Inflammatory macrophage treated with lipopolysaccharide for 1 hour (primary cell): ENCODE measurements at regions not wholly inside any gene's neighbourhood (a gene's known extent, or its start where the extent isn't known, plus 50 kb on each side); places are given as distances from the start of the nearest gene placed in this dataset.

ENCODE experiments used
- DNase-seq, 2 donors: peaks; one replicate each; pipeline ENCODE4 v3.0.0-alpha.2; 2020 to 2022

DNA sequence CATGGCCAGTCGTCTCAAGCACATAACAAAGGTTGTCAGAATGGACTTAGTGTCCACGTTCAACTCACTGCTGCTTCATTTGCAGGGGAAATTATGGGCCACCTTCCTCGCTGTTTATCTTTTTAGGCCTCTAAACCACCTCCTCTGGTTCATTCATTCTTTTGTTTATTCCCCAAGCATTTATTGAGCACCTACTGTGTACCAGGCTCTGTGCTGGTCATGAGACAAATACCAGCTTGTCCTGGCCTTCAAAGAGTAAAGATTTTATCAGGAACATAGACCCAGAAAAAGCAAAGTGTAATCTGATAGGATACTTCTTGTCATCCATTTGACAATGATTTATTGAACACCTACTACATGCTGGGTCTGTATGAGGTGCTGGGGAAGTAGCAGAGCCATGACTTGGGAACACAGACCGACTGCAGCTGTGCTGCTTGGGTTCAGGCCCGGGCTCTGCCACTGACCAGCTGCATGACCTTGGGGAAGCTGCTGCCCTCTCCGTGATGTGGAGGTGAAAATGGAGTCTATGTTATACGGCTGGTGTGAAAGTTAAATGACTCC is 63.4 kb upstream of the SLC6A6 start:
- DNase-seq = no peak

DNA sequence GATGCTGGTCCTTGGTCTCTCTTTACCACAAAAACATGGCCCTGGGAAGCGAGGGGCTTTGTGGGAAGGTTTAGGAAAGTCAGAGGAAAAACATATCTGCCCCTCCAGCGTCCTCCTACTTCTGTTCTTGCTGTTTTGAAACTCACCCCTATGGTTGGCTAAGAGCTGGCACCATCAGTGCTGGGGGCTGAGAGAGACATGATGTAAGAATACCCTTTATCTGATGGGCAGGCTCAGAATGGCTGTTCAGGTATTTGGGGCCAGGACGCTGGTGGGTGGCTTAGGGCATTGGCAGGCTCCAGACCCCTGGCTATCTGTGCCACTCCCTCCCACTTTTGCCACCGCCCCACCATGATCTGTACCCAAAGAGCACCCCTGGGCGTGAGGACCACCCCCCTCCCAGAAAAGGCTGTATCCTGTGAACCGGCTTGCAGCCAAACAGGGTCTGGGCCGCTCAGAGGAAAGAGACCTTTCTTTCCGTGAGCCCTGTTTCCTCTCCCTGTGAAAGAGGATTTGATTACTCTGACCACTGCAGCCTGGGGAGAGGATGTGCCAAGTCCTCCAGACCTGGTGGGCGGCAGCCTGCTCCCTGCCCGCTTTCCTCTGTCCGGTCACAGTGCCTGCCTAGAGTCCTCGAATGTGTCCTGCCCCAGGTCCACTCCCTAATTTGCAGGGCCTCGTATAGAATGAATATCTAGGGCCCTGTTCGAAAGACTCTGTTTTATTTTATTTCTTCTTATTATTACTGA is 61.3 kb upstream of the SLC6A6 start:
- peak in 1 of 2 donors; percentile 28 for DNase-seq

DNA sequence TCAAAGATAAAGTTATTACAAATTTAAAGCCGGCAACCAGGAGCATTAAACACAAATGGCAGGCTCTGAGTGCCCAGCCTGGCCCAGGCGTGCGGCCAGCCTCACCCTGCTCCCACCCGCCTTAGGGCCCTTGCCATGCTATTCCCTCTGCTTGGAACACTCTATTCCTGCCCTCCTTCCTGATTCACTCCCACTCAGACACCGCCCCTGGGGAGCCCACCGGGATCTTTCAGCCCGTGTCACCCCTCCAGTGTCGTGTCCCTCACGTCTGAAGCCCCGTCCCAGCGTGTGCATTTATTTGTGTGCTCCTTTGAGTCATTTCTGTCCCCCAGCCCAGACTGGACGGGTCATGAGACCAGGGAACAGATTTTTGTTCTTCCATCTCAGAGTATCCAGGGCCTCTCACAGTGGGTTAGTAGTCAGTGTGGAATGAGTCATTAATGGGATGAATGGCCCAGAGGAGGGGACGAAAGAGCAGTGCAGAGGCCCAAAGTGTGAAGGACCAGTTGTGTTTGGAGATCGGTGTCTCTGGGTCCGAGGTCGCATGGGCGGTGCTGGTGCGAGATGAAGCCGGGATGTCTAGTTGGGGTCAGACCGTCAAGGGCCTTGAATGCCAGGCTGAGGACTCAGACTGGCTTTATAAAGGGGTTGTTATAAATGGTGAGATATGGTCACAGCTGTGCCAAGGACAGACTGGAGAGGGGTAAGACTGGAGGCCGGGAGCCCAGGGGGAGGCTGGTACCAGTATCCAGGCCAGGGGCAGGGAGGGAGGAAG is 58.9 kb upstream of the SLC6A6 start:
- no peak for DNase-seq

DNA sequence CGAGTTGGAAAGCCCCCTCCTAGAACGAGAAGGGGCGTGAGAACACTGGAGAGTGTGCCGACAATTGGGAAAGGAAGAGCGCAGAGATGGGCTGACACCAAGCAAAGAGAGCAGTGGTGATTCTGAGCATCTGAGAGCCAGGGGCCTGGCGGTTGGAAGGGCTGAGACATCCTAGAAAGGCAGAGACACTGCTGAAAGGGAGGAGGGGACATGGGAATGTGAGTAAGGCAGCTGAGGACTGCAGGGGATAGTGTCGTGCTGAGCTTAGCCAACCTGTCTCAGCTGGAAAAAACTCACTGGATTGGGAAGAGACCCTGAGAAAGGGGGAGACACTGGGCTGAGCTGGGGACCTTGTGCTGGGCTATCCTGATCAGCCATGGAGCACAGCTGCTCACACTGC is 58.1 kb upstream of the SLC6A6 start:
- DNase-seq = no peak

DNA sequence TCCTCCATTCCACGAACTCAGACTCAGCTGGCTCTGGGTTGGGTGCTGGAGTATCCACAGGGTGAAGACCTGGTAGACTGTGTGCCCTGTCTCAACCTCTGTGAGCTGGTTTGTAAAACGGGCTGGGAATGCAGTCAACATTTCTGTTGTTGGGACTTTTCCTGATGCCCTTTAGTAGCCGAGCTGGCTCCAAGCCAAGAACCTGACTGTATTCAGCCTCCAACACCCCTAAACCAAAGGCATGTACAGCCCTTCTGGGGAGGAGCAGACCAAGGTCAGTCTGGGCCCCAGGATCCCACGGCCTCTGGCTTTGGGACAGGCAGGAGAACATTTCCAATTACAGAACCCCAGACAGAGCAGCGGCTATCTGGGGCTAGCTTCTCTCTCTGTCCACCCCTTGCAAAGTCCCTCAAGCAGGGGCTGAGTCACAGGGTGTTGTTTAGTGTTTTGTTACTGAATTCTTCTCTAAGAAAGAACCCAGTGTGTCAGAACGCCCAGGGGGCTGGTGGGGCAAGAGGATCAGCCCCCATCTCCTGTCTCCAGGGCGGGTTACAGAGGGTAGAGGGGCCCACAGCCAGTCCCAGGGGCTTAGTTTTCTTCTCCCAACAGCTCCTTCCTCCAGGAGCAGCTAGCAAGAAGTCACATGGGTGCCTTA is 56.8 kb upstream of the SLC6A6 start:
- no peak for DNase-seq

DNA sequence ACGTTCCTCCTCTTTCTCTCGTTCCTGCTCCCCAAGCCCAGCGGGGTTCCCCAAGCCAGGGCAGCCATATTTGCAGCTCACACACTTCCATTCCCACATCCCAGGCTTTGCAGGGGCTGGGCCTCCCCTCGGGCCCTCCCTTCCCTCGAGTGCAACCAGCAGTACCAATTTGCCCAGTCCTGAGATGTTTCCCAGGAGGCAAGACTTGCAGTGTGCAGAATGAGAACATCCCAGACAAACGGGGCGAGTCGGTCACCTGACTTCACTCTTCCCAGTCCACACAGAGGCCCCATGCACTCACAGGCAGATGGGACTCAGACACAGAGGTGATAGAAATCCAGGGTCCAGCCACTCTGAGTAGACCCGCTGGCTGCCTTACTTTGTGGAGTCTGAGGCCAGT is 56.2 kb upstream of the SLC6A6 start:
- no peak for DNase-seq

DNA sequence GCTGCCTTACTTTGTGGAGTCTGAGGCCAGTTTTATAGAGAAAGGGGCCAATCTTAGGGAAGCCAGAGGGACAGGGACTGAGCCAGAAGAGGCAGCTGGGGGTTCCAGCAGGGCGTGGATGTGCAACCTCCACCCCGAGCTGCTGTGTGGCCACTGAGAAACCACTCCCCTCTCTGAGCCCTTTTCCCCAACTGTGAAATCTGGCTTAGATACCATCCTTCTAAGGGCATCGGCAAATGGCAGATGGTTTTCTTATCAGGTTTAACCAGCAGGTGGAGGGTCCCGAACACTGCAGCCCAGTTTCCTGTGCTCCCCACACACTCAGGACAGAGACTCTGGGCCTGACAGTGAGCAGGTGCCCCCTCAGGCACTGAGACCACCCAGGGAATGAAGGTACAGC is 55.8 kb upstream of the SLC6A6 start:
- DNase-seq = no peak

DNA sequence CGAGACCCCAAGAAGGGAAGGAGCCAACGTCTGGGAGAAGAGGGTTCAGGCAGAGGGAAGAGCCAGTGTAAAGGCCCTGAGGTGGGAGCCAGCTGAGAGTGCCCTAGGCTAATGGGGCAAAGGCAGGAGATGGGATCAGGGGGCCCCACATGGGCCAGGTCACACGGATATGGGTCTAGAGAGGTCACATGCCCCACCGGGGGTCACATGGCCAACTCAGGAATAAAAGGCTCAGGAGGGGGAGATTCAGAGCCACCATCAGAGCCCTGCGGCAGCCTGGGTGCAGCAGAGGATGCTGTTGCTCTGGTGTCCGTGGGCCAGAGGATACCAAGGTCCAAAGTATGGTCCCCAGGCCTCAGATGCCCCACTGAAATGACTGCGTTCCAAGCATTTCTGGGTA is 55.3 kb upstream of the SLC6A6 start:
- DNase-seq = no peak

DNA sequence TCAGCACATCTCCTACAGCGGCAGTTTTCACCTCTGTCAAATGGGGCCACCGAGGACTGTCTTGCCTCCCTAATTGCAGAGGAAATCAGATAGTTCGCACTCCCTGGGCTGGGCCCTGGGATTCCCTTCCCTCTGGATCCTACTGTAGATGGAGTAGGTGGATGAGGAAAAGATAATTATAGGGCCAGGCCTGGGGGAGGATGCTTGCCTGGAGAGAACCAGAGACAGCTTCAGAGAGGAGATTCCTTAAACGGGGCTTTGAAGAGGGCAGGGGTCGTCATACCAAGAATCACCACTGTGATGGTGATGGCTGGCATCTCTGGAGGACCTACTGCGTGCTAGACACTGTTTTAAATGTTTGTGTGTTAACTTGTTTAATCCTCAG is 50.8 kb upstream of the SLC6A6 start:
- no peak for DNase-seq

DNA sequence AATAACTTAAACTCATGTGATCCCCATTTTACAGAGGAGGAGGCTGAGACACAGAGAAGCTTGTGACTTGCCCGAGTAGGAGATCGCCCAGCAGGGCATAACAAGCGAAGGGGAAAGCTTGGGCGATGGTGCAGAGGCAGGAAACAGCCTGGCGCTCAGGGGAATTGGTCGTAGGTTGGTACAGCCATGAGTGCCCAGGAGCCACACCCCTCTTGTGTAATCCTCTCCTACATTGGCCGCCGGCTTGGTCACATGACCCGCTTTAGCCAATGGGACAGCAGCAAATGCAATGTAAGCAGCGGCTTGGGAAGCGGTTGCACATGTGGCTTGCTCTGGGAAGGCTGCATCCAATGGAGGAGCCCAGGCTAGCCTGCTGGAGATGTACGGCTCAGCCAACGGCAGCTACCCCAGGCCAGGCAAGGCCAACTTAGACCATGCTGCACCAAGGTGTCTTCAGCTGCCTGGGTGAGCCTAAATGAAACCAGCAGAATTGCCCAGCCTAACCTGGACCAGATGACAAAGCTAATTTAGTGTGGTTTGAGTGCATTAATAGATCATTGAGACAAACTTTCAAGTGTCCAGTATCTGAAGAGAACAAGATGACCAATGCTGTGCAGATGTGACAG is 50.3 kb upstream of the SLC6A6 start:
- DNase-seq = no peak
